Stromal cell of bone marrow (primary cell): ENCODE measurements at regions not wholly inside any gene's neighbourhood (a gene's known extent, or its start where the extent isn't known, plus 50 kb on each side); places are given as distances from the start of the nearest gene placed in this dataset.
"Not testable (repeated sequence)": the region's sequence is repeated elsewhere in the genome, so short reads cannot be mapped to it uniquely, and the experiment has no call there.

Experiments
- DNase-seq: peaks from one replicate; pipeline ENCODE4 v3.0.0-alpha.2; 2012; ENCODE audit warnings: low read depth

DNA sequence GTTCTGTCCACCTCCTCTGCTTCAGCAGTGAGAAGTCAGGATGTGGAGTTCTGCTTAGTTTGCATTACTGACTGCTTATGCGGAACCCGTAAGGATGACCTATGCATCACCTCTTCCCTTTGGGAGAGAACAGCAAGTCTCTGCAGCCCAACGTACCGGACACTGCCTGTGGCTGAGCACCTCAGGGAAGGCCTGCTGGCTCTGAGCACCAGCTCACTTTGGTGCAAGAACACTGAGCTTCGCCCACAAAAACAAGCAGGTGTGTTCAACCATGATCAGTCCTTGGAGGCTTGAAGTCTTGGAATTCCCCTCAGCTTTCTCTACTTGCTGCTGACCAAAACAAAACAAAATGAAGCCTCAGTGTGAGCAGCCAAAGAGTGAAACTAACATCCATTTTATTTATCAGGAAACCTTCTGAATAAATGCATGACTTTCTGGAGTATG lies 52.7 kb upstream of the NCK2 start:
- DNase-seq, result no peak

DNA sequence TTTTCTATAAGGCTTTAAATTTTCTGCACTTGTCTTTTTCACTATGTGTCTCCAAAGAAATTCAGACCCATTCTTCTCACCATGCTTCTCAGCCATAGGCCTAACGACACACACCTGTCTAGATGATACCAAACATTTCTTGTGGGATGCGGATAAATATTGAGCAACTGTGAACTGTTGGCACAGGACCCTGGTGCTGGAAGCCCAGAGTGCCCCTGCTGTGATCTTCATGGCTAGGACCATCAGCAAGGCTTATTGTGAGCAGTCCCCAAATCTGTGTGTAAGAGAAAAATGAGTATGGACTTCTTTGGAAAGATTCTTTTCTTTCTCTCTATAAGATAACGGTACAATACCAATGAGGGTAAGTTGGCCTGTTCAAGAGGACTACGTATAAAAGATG lies 54.1 kb upstream of the NCK2 start:
- no peak for DNase-seq

DNA sequence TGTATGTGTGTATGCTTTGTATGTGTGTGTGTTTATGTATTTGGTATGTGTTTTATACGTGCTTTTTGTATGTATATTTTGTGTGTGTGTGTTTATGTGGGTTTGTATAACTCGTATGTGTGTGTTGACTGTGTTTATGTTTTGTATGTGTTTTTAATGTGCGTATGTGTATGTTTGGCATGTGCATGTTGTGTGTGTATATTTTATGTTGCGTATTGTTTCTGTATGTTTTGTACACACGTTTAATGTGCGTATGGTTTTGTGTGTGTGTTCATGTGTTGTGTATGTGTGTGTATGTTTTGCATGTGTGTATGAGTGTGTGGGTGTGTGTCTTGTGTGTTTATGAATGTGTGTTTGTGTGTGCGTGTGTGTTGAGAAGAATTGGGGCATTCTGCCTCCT lies 55.2 kb upstream of the NCK2 start:
- no peak for DNase-seq

- DNase-seq, result no peak
Measured at GRCh38 chr2:105688946-105689345, 55.8 kb upstream of the NCK2 start.

GRCh38 chr2:105686588-105686987 lies 58.1 kb upstream of the NCK2 start:
- DNase-seq, result no peak

DNA sequence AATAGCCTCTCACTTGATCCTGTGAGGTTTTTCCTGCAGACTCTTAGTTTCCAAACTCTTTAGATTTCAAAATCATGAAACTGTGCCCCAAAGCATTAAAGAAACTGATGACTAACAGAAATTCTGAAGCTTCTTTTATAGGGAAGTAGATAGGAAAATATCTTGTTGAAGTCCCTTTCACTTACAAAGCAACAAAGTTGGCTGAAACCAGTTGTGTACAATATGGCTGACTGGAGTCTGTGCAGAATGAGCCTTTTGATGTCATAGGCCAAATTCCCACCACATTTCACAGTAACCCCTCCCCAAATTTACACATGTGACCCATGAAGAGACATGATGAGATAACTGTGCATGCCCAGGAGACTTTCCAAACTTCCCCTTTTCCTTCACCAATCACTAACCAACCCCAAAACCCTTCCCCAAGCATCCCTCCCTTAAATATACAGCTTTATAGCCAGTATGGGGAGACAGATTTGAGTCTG lies 61.7 kb upstream of the NCK2 start:
- DNase-seq, result no peak

DNA sequence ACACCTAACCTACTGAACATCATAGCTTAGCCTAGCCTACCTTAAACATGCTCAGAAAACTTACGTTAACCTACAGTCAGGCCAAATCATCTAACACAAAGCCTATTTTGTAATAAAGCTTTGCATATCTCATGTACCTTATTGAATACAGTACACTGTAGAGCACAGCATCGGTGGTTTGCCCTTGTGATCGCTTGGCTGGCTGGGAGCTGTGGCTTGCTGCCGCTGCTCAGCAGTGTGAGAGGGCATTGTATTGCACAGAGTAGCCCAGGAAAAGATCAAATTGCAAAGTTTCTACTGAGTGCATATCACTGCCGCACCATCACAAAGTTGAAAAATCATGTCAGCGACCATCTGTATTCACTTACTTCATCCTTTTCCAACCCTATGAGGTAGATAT lies 62.3 kb upstream of the NCK2 start:
- DNase-seq, result no peak

- DNase-seq, result no peak
Measured at GRCh38 chr2:105681927-105682326, 62.8 kb upstream of the NCK2 start.

- DNase-seq, result no peak
Measured at GRCh38 chr2:105680357-105680756, 64.4 kb upstream of the NCK2 start.

DNA sequence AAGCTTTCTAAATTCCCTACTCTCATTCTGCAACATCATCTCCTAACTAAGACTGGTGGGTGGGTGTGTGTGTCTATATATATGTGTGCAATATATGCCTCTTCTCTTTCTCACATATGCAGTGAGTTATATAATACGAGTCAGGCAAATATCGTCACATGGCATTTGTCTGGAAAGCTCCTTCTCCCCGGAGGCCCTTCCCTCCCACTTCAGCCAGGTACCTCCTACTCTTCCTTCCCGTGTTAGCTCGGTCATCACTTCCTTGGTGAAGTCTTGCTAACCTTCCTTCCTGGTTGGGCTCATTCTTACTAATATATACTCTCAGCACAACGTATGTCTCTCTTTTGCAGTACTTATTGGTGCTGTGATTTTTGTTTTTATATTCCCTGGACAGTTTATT lies 66.4 kb upstream of the NCK2 start:
- DNase-seq, result no peak

DNA sequence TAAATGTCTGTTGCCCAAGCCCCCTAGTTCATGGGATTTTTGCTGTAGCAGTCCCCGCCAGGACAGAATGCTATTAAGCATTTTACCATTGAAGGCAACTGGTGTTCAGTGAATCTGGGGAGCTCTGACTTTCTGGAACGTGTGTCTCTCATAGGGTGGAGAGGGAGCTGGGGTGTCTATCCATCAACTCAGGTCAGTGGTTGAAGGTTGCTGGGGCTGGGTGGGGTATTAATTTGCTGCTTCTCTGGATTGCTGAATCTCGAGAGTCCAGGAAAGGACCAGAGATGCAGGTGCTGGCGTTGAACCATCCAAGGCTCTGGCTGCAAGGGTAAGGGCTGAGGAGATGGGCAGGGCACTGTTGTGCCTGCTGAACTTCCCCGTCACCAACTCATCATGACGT lies 66.8 kb upstream of the NCK2 start:
- no peak for DNase-seq

GRCh38 chr2:105675841-105676240 lies 68.9 kb upstream of the NCK2 start:
- no peak for DNase-seq

DNA sequence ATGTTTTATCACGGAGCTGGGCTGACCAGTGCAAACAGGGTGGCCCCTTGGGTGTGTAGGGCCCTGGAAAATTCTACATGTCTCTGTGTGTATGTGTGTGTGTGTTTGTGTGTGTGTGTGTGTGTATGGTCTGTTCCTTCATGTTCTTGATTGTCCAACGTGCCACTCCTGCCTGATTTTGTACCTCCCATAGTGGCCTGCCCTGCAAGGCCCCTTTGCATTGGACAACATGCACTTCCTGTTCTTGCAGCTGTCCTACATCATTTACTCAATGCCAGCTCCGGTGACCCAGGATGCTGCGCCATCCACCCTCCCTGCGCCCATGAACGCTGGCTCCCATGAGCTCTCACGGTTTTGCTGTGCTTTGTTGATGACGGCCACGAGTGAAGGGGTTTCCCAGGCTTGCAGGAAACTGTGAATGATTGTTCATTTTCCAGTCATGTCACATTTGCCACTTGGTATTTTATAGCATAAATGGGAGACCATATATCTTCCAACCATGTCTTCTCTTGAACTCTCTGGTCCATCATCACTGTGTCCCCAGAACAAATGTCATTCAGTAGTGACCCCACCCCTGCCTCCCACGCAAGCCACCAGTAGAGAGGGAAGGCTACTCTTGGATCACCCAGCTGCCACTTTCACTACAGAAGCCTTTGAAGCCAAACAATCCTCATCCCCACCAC lies 69.7 kb upstream of the NCK2 start:
- no peak for DNase-seq

- DNase-seq, result no peak
Measured at GRCh38 chr2:105674401-105674800, 70.3 kb upstream of the NCK2 start.

- DNase-seq, result peak; percentile 18
Measured at GRCh38 chr2:105671156-105671555, 73.6 kb upstream of the NCK2 start.

GRCh38 chr2:105669384-105669891 lies 75.3 kb upstream of the NCK2 start:
- no peak for DNase-seq

DNA sequence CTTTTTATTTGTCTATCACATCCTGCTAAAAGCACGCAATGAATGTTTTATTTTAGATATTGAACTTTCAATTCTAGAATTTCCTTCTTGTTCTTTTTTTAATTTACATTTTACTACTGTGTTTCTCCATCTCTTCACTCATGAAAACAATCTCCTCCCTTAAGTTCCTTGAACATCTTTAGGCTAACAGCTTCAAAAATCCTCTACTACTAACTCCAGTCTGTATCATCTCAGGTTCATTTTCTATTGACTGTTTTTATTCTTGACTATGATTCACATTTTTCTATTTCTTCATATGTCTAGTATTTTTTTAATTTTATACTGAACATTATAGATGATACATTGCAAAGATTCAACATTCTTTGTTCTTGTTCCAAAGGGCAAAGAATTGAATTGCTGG lies 79.2 kb upstream of the NCK2 start:
- DNase-seq, result no peak

DNA sequence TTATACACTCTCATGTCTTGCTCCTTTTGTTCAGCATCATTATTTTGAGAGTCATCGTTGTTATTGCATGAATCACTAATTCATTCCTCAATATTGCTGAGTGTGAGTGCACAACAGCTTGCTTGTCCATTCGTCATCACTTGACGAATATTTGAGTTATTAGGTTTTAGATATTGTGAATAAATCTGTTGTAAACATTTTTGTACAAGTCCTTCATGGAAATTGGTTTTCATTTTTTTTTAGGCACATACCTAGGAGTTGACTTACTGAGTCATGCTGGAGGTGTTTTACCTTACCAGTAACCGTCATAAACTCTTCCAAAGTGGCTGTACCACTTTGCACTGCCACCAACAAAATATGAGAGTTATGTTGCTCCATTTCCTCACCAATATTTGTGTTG lies 84.2 kb upstream of the NCK2 start:
- no peak for DNase-seq

DNA sequence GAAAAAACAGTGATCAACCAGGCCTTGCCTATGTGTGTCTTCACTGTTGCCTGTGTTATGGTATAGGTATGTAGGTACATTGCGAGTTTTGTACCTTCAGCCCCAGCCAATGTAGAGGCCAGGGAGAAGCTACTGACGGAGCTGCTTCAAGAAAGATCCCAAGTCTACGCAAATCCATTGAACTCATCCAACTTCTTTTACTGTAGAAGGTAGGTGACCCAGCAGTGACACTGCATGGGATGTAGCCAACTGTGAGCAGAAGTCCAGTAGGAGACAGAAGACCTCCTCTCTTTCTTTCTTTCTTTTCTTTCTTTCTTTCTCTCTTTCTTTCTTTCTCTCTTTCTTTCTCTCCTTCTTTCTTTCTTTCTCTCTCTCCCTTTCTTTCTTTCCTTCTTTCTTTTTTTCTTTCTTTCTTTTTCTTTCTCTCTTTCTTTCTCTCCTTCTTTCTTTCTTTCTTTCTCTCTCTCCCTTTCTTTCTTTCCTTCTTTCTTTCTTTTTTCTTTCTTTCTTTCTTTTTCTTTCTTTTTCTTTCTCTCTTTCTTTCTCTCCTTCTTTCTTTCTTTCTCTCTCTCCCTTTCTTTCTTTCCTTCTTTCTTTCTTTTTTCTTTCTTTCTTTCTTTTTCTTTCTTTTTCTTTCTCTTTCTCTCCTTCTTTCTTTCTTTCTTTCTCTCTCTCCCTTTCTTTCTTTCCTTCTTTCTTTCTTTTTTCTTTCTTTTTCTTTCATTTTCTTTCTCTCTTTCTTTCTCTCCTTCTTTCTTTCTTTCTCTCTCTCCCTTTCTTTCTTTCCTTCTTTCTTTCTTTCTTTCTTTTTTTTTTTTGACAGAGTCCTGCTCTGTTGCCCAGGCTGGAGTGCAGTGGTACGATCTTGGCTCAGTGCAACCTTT lies 88.7 kb upstream of the NCK2 start:
- not testable (repeated sequence) for DNase-seq

- DNase-seq, result no peak
Measured at GRCh38 chr2:105655244-105655643, 89.5 kb upstream of the NCK2 start.

DNA sequence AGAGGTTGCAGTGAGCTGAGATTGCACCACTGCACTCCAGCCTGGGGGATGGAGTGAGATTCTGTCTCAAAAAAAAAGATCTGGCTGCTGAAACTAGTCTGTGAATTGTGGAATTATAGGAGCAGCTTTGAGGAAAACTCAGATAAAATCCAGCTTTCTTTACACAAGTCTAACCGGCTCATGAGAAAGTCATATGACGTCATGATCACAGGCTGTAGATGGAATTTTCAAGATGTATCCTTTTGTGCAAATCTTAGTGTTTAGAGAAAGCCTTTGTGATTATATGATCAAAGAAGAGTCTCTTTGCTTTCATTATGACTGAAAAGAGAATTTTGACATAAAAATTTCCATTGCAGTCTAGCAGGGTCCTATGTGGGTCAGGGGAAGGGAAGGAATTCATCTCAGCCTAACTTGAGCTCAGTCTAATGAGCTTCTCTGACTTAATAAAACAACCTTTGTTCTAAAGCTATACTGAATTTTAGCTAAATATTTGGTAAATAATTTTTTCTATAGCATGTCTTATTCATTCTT lies 90.2 kb upstream of the NCK2 start:
- DNase-seq, result no peak

GRCh38 chr2:105653302-105653701 lies 91.4 kb upstream of the NCK2 start:
- no peak for DNase-seq
